ENCODE measurements at regions not wholly inside any gene's neighbourhood (a gene's known extent, or its start where the extent isn't known, plus 50 kb on each side); places are given as distances from the start of the nearest gene placed in this dataset.
A peak's percentile ranks its signal among the peaks of the same experiment; 100 is the strongest.

GRCh38 chr5:2039180-2039531, 156.4 kb upstream of the IRX4 start (continued):
- TF ChIP-seq MAX (IDR thresholded peaks at IDR 0.05) (0 out of 2 replicates have a peak, but pooled peaks have one; percentile 16), CEBPB (IDR thresholded peaks at IDR 0.05; ENCODE audit: low read depth, low read length) (no peak), GABPA (IDR thresholded peaks at IDR 0.05; ENCODE audit: borderline replicate concordance, insufficient read depth, low read length) (no peak), SP4 (IDR thresholded peaks at IDR 0.05; ENCODE audit: low read length) (no peak), RNF2 (IDR thresholded peaks at IDR 0.05; ENCODE audit: borderline replicate concordance, low read depth, low read length, missing control alignments, poor library complexity, severe bottlenecking) (no peak)
- TF ChIP-seq, protein P1, sequence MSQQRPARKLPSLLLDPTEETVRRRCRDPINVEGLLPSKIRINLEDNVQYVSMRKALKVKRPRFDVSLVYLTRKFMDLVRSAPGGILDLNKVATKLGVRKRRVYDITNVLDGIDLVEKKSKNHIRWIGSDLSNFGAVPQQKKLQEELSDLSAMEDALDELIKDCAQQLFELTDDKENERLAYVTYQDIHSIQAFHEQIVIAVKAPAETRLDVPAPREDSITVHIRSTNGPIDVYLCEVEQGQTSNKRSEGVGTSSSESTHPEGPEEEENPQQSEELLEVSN (IDR thresholded peaks at IDR 0.05), result 0 out of 2 replicates have a peak, but pooled peaks have one; percentile 28

Data from H1 (cell line).